Suprapubic skin (tissue), 4 donors: ENCODE measurements at regions not wholly inside any gene's neighbourhood (a gene's known extent, or its start where the extent isn't known, plus 50 kb on each side); places are given as distances from the start of the nearest gene placed in this dataset.

Experiments used
- CTCF ChIP-seq, 2 donors: fragments of 200-600 bp in 1 of 2; fragments of 450-650 bp in 1 of 2; sonication (generic) in 1 of 2; IDR thresholded peaks; one replicate each; pipeline ENCODE4 v1.5.1; 2016 to 2019; ENCODE audit warnings: antibody characterized with exemption in 2 of 2, mild to moderate bottlenecking in 1 of 2, moderate library complexity in 1 of 2
- EP300 ChIP-seq: sonication (generic); formaldehyde crosslinking; IDR thresholded peaks from one replicate; pipeline ENCODE4 v1.6.1; 2017; ENCODE audit warnings: antibody characterized with exemption
- POLR2A ChIP-seq, 2 donors: fragments of 450-650 bp; IDR thresholded peaks; one replicate each; pipeline ENCODE4 v1.6.1; 2017; ENCODE audit warnings: antibody characterized with exemption in 2 of 2, mild to moderate bottlenecking in 2 of 2, moderate library complexity in 2 of 2
- POLR2AphosphoS5 ChIP-seq, 3 donors: sonication (generic); formaldehyde crosslinking; IDR thresholded peaks; one replicate each; pipeline ENCODE4 v1.6.1; 2017; ENCODE audit warnings: antibody characterized with exemption in 3 of 3

GRCh38 chr11:28911829-28912228, 803.6 kb downstream of the METTL15 start:
- TF ChIP-seq POLR2A (IDR thresholded peaks at IDR 0.05) = no peak
- no peak for TF ChIP-seq CTCF (IDR thresholded peaks at IDR 0.05)
- TF ChIP-seq EP300 = no peak
- TF ChIP-seq POLR2AphosphoS5 (IDR thresholded peaks at IDR 0.05) = no peak
